HCT116 (cell line): ENCODE measurements at regions not wholly inside any gene's neighbourhood (a gene's known extent, or its start where the extent isn't known, plus 50 kb on each side); places are given as distances from the start of the nearest gene placed in this dataset.

Experiments used
- ATAC-seq: fragments of 200-7000 bp; cut with Tn5 transposase; 2 replicates; pipeline ENCODE4 v1.9.1; 2020; ENCODE audit warnings: mild to moderate bottlenecking, moderate library complexity
- BruUV-seq: library from RNA; stranded (reverse); fragments of 400-500 nt; replicated peaks from 2 replicates; lab custom pipeline; 2021; lab: Mats Ljungman, UMichigan
- CTCF ChIA-PET: fragments of 300-600 bp; sonication (Branson Sonifier 250); formaldehyde crosslinking; loops from one replicate; lab custom pipeline; 2021; ENCODE audit warnings: antibody characterized with exemption; lab: Charles Lee
- POLR2A ChIA-PET: fragments of 300-600, 350-600 bp; sonication (Branson Sonifier 250); formaldehyde crosslinking; loops from one replicate; lab custom pipeline; 2021; ENCODE audit warnings: antibody characterized with exemption; lab: Charles Lee
- RAD21 ChIA-PET, 2 experiments: fragments of 300-600 bp; sonication (Branson Sonifier 250); formaldehyde crosslinking; loops; one replicate each; lab custom pipeline; 2023; ENCODE audit warnings: low total read pairs in 2 of 2; ENCODE audit not compliant: uncharacterized antibody in 2 of 2, unreplicated experiment in 2 of 2, low non-redundant PET in 1 of 2; lab: Charles Lee
- DNase-seq: peaks from one replicate; pipeline ENCODE4 v3.0.0-alpha.2; 2010; ENCODE audit warnings: low read depth, low spot score
- H2AFZ ChIP-seq: fragments of 200-600 bp; shearing (Covaris generic), sonication (generic); 2 replicates; pipeline ENCODE4 v1.6.1; 2017; ENCODE audit warnings: low read depth, mixed run types, mixed read lengths, antibody characterized with exemption, low read length; ENCODE audit not compliant: poor library complexity, severe bottlenecking
- H3K27ac ChIP-seq: 2 replicates; pipeline ENCODE4 v1.5.1; 2012; ENCODE audit warnings: low read depth, low read length
- H3K27me3 ChIP-seq: fragments of 200-600 bp; sonication (generic); 2 replicates; pipeline ENCODE4 v1.6.1; 2016; ENCODE audit warnings: mixed run types, low read length, mixed read lengths; ENCODE audit not compliant: insufficient read depth
- H3K36me3 ChIP-seq, 2 experiments: fragments of 200-500 bp in 1 of 2; fragments of 200-600 bp in 1 of 2; sonication (Bioruptor generic) in 1 of 2; sonication (generic) in 1 of 2; 2 replicates each; pipeline versions ENCODE4 v1.5.1 to v1.6.1; 2014 to 2016; ENCODE audit warnings: low read length in 2 of 2, inconsistent platforms in 1 of 2, mixed read lengths in 1 of 2, mixed run types in 1 of 2; ENCODE audit not compliant: insufficient read depth in 2 of 2, control insufficient read depth in 1 of 2
- H3K4me1 ChIP-seq, 2 experiments: fragments of 200-600 bp in 1 of 2; sonication (generic) in 1 of 2; 2 replicates each; pipeline versions ENCODE4 v1.5.1 to v1.6.1; 2012 to 2017; ENCODE audit warnings: low read length in 2 of 2, inconsistent platforms in 1 of 2, mild to moderate bottlenecking in 1 of 2, mixed read lengths in 1 of 2, mixed run types in 1 of 2, moderate library complexity in 1 of 2; ENCODE audit not compliant: insufficient read depth in 2 of 2, control insufficient read depth in 1 of 2
- H3K4me2 ChIP-seq: fragments of 200-600 bp; sonication (generic); 2 replicates; pipeline ENCODE4 v1.6.1; 2017; ENCODE audit warnings: mixed run types, low read length, mixed read lengths
- H3K4me3 ChIP-seq, 2 experiments: fragments of 200-600 bp in 1 of 2; sonication (generic) in 1 of 2; replicated peaks in 1 of 2; 2 replicates each; pipeline ENCODE4 v1.5.1; 2011 to 2016; ENCODE audit warnings: low read length in 2 of 2, control low read depth in 1 of 2, low read depth in 1 of 2, mild to moderate bottlenecking in 1 of 2, mixed read lengths in 1 of 2, mixed run types in 1 of 2
- H3K79me2 ChIP-seq: fragments of 200-600 bp; sonication (generic); 2 replicates; pipeline ENCODE4 v1.6.1; 2017; ENCODE audit warnings: mild to moderate bottlenecking, mixed run types, low read length, moderate library complexity, mixed read lengths; ENCODE audit not compliant: insufficient read depth
- H3K9ac ChIP-seq: fragments of 200-600 bp; sonication (generic); 2 replicates; pipeline ENCODE4 v1.6.1; 2016; ENCODE audit warnings: low read length, mixed read lengths
- H3K9me2 ChIP-seq: fragments of 200-600 bp; sonication (generic), shearing (Covaris generic); 2 replicates; pipeline ENCODE4 v1.6.1; 2017; ENCODE audit warnings: mixed run types, mild to moderate bottlenecking, moderate library complexity; ENCODE audit not compliant: insufficient read depth
- H3K9me3 ChIP-seq, 2 experiments: fragments of 200-500 bp in 1 of 2; fragments of 200-600 bp in 1 of 2; sonication (Bioruptor generic) in 1 of 2; sonication (generic) in 1 of 2; 2 replicates each; pipeline ENCODE4 v1.6.1; 2014 to 2017; ENCODE audit warnings: low read length in 2 of 2, mixed read lengths in 2 of 2, inconsistent platforms in 1 of 2, low read depth in 1 of 2, mild to moderate bottlenecking in 1 of 2, mixed run types in 1 of 2, moderate library complexity in 1 of 2; ENCODE audit not compliant: control insufficient read depth in 1 of 2, insufficient read depth in 1 of 2
- H4K20me1 ChIP-seq: fragments of 200-600 bp; sonication (generic), shearing (Covaris generic); 2 replicates; pipeline ENCODE4 v1.6.1; 2017; ENCODE audit warnings: mixed run types, mild to moderate bottlenecking, moderate library complexity; ENCODE audit not compliant: insufficient read depth
- CBX3 ChIP-seq: IDR thresholded peaks from 2 replicates; pipeline ENCODE4 v1.6.1; 2012; ENCODE audit warnings: low read depth
- CEBPB ChIP-seq: IDR thresholded peaks from 2 replicates; pipeline ENCODE4 v1.6.1; 2012; ENCODE audit warnings: low read depth
- CTCF ChIP-seq, 3 experiments: fragments of 200-600 bp in 1 of 3; sonication (generic) in 1 of 3; IDR thresholded peaks in 2 of 3; conservative IDR thresholded peaks in 1 of 3; 2 replicates each; pipeline ENCODE4 v1.5.1; 2012 to 2017; ENCODE audit warnings: low read depth in 2 of 3, low read length in 2 of 3, antibody characterized with exemption in 1 of 3, borderline replicate concordance in 1 of 3, control low read depth in 1 of 3, mild to moderate bottlenecking in 1 of 3, mixed read lengths in 1 of 3, mixed run types in 1 of 3, moderate library complexity in 1 of 3; ENCODE audit not compliant: insufficient read depth in 1 of 3
- EGR1 ChIP-seq: IDR thresholded peaks from 2 replicates; pipeline ENCODE4 v1.6.1; 2012; ENCODE audit warnings: low read depth
- EZH2phosphoT487 ChIP-seq: fragments of 200-600 bp; IDR thresholded peaks from 2 replicates; pipeline ENCODE4 v1.6.1; 2018; ENCODE audit warnings: antibody characterized with exemption, borderline replicate concordance
- FOSL1 ChIP-seq: IDR thresholded peaks from 2 replicates; pipeline ENCODE4 v1.6.1; 2012; ENCODE audit warnings: low read depth
- JUND ChIP-seq: IDR thresholded peaks from 2 replicates; pipeline ENCODE4 v1.6.1; 2012
- MAX ChIP-seq: IDR thresholded peaks from 2 replicates; pipeline ENCODE4 v1.6.1; 2012
- POLR2A ChIP-seq: IDR thresholded peaks from 2 replicates; pipeline ENCODE4 v1.7.0; 2011; ENCODE audit warnings: borderline replicate concordance; ENCODE audit not compliant: insufficient read depth, insufficient read length; ENCODE audit errors: extremely low read depth
- POLR2AphosphoS5 ChIP-seq: IDR thresholded peaks from 2 replicates; pipeline ENCODE4 v1.6.1; 2011; ENCODE audit warnings: mild to moderate bottlenecking, low read depth, low read length, moderate library complexity
- RAD21 ChIP-seq: IDR thresholded peaks from 2 replicates; pipeline ENCODE4 v1.6.1; 2012; ENCODE audit warnings: low read depth, mild to moderate bottlenecking
- REST ChIP-seq: IDR thresholded peaks from 2 replicates; pipeline ENCODE4 v1.6.1; 2012; ENCODE audit warnings: low read depth
- SIN3A ChIP-seq: IDR thresholded peaks from 2 replicates; pipeline ENCODE4 v1.6.1; 2012; ENCODE audit warnings: low read depth
- SP1 ChIP-seq: IDR thresholded peaks from 2 replicates; pipeline ENCODE4 v1.6.1; 2012; ENCODE audit warnings: low read depth
- SRF ChIP-seq: IDR thresholded peaks from 2 replicates; pipeline ENCODE4 v1.6.1; 2012; ENCODE audit warnings: low read depth
- TCF7L2 ChIP-seq: IDR thresholded peaks from 2 replicates; pipeline ENCODE4 v1.7.0; 2011; ENCODE audit warnings: borderline replicate concordance, inconsistent platforms; ENCODE audit not compliant: insufficient read depth, insufficient read length; ENCODE audit errors: extremely low read depth
- YY1 ChIP-seq: IDR thresholded peaks from 2 replicates; pipeline ENCODE4 v1.6.1; 2011; ENCODE audit warnings: low read length, low read depth, moderate library complexity, mild to moderate bottlenecking; ENCODE audit not compliant: insufficient replicate concordance; ENCODE audit errors: extremely low read depth
- ZBTB33 ChIP-seq: IDR thresholded peaks from 2 replicates; pipeline ENCODE4 v1.6.1; 2011; ENCODE audit warnings: mild to moderate bottlenecking, low read length, moderate library complexity; ENCODE audit not compliant: insufficient replicate concordance; ENCODE audit errors: extremely low read depth
- ZFX ChIP-seq: fragments of 450-650 bp; IDR thresholded peaks from 2 replicates; pipeline ENCODE4 v1.6.1; 2017
- ZNF274 ChIP-seq: fragments of 200-500 bp; sonication (Bioruptor generic); IDR thresholded peaks from 2 replicates; pipeline ENCODE4 v1.6.1; 2014; ENCODE audit warnings: mild to moderate bottlenecking, low read depth, low read length, inconsistent platforms
- intact Hi-C: fragments of 100-400 bp; cut with micrococcal nuclease; formaldehyde crosslinking; loops from 2 replicates; pipeline ENCODE4 v1.10.0; 2022

GRCh38 chr11:20310137-20310536, 53.4 kb upstream of the HTATIP2 start:
- H3K79me2 ChIP-seq: no peaks in the 10 kb centered on the region
- H4K20me1 ChIP-seq: no peaks in the 10 kb centered on the region
- DNase-seq (no peak), ATAC-seq (no peak)
- intact Hi-C loops: no loop called here
- H3K4me3 ChIP-seq: no peak overlapping the region
- no peaks in the 10 kb centered on the region for H3K36me3 ChIP-seq
- no peaks in the 10 kb centered on the region for H3K9me3 ChIP-seq
- TF ChIP-seq FOSL1: no peak
- no peak for TF ChIP-seq YY1
- no peak for TF ChIP-seq EZH2phosphoT487
- no peak for TF ChIP-seq RAD21
- TF ChIP-seq ZFX: no peak
- TF ChIP-seq SIN3A: no peak
- TF ChIP-seq SP1: no peak
- TF ChIP-seq MAX: no peak
- no peak for TF ChIP-seq ZBTB33
- TF ChIP-seq CBX3: no peak
- TF ChIP-seq ZNF274: no peak
- no peak for TF ChIP-seq POLR2A
- no peak for TF ChIP-seq CEBPB
- TF ChIP-seq JUND: no peak
- TF ChIP-seq TCF7L2: no peak
- TF ChIP-seq REST: no peak
- TF ChIP-seq EGR1: no peak
- no peak for TF ChIP-seq POLR2AphosphoS5
- no peak for TF ChIP-seq SRF
- TF ChIP-seq CTCF (IDR thresholded peaks at IDR 0.05 in 2 of 3, conservative IDR thresholded peaks at IDR 0.05 in 1 of 3; ENCODE audit: borderline replicate concordance in 1 of 3, insufficient read depth in 1 of 3, low read depth in 2 of 3, low read length in 2 of 3): no peak
- no peak overlapping the region for H3K27ac ChIP-seq
- no peaks in the 10 kb centered on the region for H3K4me1 ChIP-seq
- H3K27me3 ChIP-seq: peaks cover 21% of the 10 kb centered on the region
- BruUV-seq: no TSS peak
- H3K9ac ChIP-seq: no peak overlapping the region
- POLR2A ChIA-PET: no interaction called here
- RAD21 ChIA-PET: no interaction called here
- no peaks in the 10 kb centered on the region for H3K9me2 ChIP-seq
- no peak overlapping the region for H3K4me2 ChIP-seq
- no peak overlapping the region for H2AFZ ChIP-seq
- CTCF ChIA-PET: no interaction called here
